Testis (tissue), 2 donors: ENCODE measurements at regions not wholly inside any gene's neighbourhood (a gene's known extent, or its start where the extent isn't known, plus 50 kb on each side); places are given as distances from the start of the nearest gene placed in this dataset.

ENCODE experiments used
- CTCF ChIP-seq, 3 experiments: fragments of 450-650 bp in 2 of 3; fragments of 200-600 bp in 1 of 3; sonication (generic) in 1 of 3; IDR thresholded peaks; one replicate each; pipeline ENCODE4 v1.5.1; 2016 to 2019; ENCODE audit warnings: antibody characterized with exemption in 3 of 3, mild to moderate bottlenecking in 2 of 3, moderate library complexity in 1 of 3
- POLR2A ChIP-seq: fragments of 450-650 bp; IDR thresholded peaks from one replicate; pipeline ENCODE4 v1.6.1; 2017; ENCODE audit warnings: antibody characterized with exemption, mild to moderate bottlenecking, moderate library complexity

GRCh38 chr2:220696280-220696669 lies 875.8 kb downstream of the EPHA4 start:
- TF ChIP-seq CTCF (IDR thresholded peaks at IDR 0.05): no peak
- no peak for TF ChIP-seq POLR2A
